Endodermal cell (in vitro differentiated cells): ENCODE measurements at regions not wholly inside any gene's neighbourhood (a gene's known extent, or its start where the extent isn't known, plus 50 kb on each side); places are given as distances from the start of the nearest gene placed in this dataset.

Experiments
- DNase-seq: peaks from one replicate; pipeline ENCODE4 v3.0.0-alpha.2; 2017
- H3K27ac ChIP-seq: 2 replicates; pipeline ENCODE4 v1.5.1; 2013; ENCODE audit warnings: mild to moderate bottlenecking, low read depth, low read length, moderate library complexity
- H3K27me3 ChIP-seq: 2 replicates; pipeline ENCODE4 v1.6.1; 2013; ENCODE audit warnings: mild to moderate bottlenecking, low read length, moderate library complexity; ENCODE audit not compliant: insufficient read depth, control insufficient read depth, poor library complexity, severe bottlenecking
- H3K36me3 ChIP-seq: 2 replicates; pipeline ENCODE4 v1.7.0; 2013; ENCODE audit warnings: mild to moderate bottlenecking, low read length, moderate library complexity; ENCODE audit not compliant: control insufficient read depth, insufficient read depth
- H3K4me1 ChIP-seq: one replicate; pipeline ENCODE4 v1.7.0; 2013; ENCODE audit warnings: low read length; ENCODE audit not compliant: control insufficient read depth, insufficient read depth
- H3K4me3 ChIP-seq: 2 replicates; pipeline ENCODE4 v1.5.1; 2013; ENCODE audit warnings: mild to moderate bottlenecking, low read length, moderate library complexity
- H3K9ac ChIP-seq: 2 replicates; pipeline ENCODE4 v1.6.1; 2013; ENCODE audit warnings: mild to moderate bottlenecking, low read length, moderate library complexity; ENCODE audit not compliant: poor library complexity, severe bottlenecking; ENCODE audit errors: extremely low read depth
- H3K9me3 ChIP-seq: 2 replicates; pipeline ENCODE4 v1.6.1; 2013; ENCODE audit warnings: mild to moderate bottlenecking, low read length, moderate library complexity; ENCODE audit not compliant: control insufficient read depth
- H3K27ac Mint-ChIP-seq: 2 replicates; pipeline ENCODE4 v1.8.0; 2020; ENCODE audit warnings: mixed read lengths
- H3K27me3 Mint-ChIP-seq: 2 replicates; pipeline ENCODE4 v1.8.0; 2021; ENCODE audit warnings: mild to moderate bottlenecking, mixed read lengths; ENCODE audit not compliant: insufficient read depth
- H3K36me3 Mint-ChIP-seq: 2 replicates; pipeline ENCODE4 v1.8.0; 2020; ENCODE audit warnings: low read depth, mixed read lengths
- H3K4me1 Mint-ChIP-seq: 2 replicates; pipeline ENCODE4 v1.8.0; 2020; ENCODE audit warnings: mixed read lengths
- H3K4me3 Mint-ChIP-seq: 2 replicates; pipeline ENCODE4 v1.8.0; 2020; ENCODE audit warnings: mild to moderate bottlenecking, moderate library complexity, mixed read lengths
- H3K9me3 Mint-ChIP-seq: 2 replicates; pipeline ENCODE4 v1.8.0; 2020; ENCODE audit warnings: mild to moderate bottlenecking, mixed read lengths
- WGBS, 2 experiments: methylation state at CpG; one replicate each; pipeline versions ENCODE4 v1.1.5 to v1.1.7; 2013; ENCODE audit warnings: missing lambda C conversion rate in 2 of 2, mixed read lengths in 1 of 2; ENCODE audit not compliant: insufficient coverage in 1 of 2, insufficient read length in 1 of 2; 5-methylcytosine and 5-hydroxymethylcytosine counted together
- TF ChIP-seq, protein P1 (sequence below): fragments of 200-600 bp; sonication (generic); conservative IDR thresholded peaks from 2 replicates; pipeline ENCODE4 v1.5.0; 2021; ENCODE audit warnings: antibody characterized with exemption, mild to moderate bottlenecking

DNA sequence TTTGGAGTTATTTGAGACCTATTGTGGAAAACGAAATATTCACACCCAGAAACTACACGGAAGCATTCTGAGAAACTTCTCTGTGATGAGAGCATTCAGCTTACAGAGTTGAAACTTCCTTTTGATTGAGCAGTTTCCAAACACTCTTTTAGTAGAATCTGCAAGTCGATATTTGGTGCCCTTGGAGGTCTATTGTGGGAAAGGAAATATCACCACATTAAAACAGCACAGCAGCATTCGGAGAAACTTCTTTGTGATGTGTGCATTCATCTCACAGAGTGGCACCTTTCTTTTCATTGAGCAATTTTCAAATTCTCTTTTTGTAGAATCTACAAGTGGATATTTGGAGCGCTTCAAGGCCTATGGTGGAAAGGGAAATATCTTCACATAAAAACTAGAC is 595.7 kb upstream of the ALG10B start:
- H3K9ac ChIP-seq = no peak overlapping the region
- no peaks in the 10 kb centered on the region for H3K27me3 ChIP-seq
- Mint-ChIP-seq H3K27ac (no peak overlapping the region), H3K27me3 (no peaks in the 10 kb centered on the region), H3K4me3 (no peak overlapping the region), H3K36me3 (no peaks in the 10 kb centered on the region), H3K4me1 (no peaks in the 10 kb centered on the region), H3K9me3 (peaks cover 91% of the 10 kb centered on the region)
- 67 to 79% methylated on average over 5 of the region's 5 CpGs for WGBS, 2 experiments
- peaks cover 86% of the 10 kb centered on the region for H3K9me3 ChIP-seq
- H3K4me3 ChIP-seq = no peak overlapping the region
- no peak overlapping the region for H3K27ac ChIP-seq
- no peaks in the 10 kb centered on the region for H3K36me3 ChIP-seq
- no peaks in the 10 kb centered on the region for H3K4me1 ChIP-seq
- TF ChIP-seq, protein P1, sequence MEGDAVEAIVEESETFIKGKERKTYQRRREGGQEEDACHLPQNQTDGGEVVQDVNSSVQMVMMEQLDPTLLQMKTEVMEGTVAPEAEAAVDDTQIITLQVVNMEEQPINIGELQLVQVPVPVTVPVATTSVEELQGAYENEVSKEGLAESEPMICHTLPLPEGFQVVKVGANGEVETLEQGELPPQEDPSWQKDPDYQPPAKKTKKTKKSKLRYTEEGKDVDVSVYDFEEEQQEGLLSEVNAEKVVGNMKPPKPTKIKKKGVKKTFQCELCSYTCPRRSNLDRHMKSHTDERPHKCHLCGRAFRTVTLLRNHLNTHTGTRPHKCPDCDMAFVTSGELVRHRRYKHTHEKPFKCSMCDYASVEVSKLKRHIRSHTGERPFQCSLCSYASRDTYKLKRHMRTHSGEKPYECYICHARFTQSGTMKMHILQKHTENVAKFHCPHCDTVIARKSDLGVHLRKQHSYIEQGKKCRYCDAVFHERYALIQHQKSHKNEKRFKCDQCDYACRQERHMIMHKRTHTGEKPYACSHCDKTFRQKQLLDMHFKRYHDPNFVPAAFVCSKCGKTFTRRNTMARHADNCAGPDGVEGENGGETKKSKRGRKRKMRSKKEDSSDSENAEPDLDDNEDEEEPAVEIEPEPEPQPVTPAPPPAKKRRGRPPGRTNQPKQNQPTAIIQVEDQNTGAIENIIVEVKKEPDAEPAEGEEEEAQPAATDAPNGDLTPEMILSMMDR = no peak
- no peak for DNase-seq

DNA sequence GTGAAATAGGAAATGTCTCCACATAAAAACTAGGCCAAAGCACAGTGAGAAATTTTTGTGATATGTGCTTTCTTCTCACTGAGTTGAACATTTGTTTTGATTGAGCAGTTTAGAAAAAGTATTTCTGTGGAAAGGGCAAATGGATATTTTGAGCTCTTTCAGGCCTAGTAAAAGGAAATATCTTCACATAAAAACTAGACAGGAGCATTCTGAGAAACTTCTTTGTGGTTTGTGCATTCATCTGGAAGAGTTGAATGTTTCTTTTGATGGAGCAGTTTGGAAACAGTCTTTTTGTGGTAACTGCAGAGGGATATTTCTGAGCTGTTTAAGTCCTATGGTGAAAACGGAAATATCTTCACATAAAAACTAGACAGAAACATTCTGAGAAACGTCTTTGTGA is 582.7 kb upstream of the ALG10B start:
- H3K4me1 Mint-ChIP-seq = no peaks in the 10 kb centered on the region
- Histone ChIP-seq H3K9ac (no peak overlapping the region), H3K27ac (no peak overlapping the region), H3K4me1 (no peaks in the 10 kb centered on the region), H3K9me3 (peaks cover 76% of the 10 kb centered on the region), H3K27me3 (no peaks in the 10 kb centered on the region), H3K4me3 (no peak overlapping the region), H3K36me3 (no peaks in the 10 kb centered on the region)
- peaks cover 2% of the 10 kb centered on the region for H3K36me3 Mint-ChIP-seq
- H3K27ac Mint-ChIP-seq = no peak overlapping the region
- H3K9me3 Mint-ChIP-seq = peaks cover 90% of the 10 kb centered on the region
- TF ChIP-seq, protein P1 = no peak
- no peak overlapping the region for H3K4me3 Mint-ChIP-seq
- no peaks in the 10 kb centered on the region for H3K27me3 Mint-ChIP-seq
- WGBS, 2 experiments = 13 to 59% methylated on average over 1 to 2 of the region's 2 CpGs
- DNase-seq = no peak
